Right lung (tissue), 2 donors: ENCODE measurements at regions not wholly inside any gene's neighbourhood (a gene's known extent, or its start where the extent isn't known, plus 50 kb on each side); places are given as distances from the start of the nearest gene placed in this dataset.

ENCODE experiments used
- DNase-seq, 2 donors: peaks; one replicate each; pipeline ENCODE4 v3.0.0-alpha.2; 2013

DNA sequence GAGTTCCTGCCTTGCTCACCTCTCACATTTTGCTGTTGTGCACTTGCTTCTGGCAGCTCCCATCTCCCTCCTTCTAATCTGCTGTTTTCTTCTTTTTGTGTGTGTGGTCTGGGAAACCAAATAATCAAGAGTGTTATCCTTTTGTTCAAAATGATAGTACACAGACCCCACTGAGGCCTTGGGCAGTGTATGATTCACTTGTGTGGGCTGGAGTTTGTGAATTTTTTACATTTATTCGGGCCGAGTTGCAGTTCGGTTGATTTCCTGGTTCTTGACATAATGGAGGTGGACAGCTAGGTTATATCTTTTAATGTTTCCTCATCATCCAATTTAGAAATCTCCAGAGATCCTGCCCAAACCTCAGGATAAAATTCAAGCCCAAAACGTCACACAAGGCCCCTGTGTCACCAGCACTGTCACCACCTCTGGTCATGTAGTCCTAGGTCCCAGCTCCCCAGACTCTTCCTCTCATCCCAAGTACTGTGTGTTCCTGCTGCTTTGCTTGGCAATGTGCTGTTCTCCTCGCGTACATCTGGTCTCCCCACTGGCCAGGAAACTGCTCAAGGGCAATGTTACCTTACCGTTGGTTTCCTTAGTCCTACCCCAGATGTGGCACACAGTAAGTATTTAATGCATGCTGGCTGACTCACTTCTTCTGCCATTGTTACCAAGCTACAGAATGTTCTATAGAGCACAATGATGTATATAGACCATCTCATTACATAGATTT, 55.7 kb upstream of the PHACTR2 start:
- DNase-seq, result no peak

DNA sequence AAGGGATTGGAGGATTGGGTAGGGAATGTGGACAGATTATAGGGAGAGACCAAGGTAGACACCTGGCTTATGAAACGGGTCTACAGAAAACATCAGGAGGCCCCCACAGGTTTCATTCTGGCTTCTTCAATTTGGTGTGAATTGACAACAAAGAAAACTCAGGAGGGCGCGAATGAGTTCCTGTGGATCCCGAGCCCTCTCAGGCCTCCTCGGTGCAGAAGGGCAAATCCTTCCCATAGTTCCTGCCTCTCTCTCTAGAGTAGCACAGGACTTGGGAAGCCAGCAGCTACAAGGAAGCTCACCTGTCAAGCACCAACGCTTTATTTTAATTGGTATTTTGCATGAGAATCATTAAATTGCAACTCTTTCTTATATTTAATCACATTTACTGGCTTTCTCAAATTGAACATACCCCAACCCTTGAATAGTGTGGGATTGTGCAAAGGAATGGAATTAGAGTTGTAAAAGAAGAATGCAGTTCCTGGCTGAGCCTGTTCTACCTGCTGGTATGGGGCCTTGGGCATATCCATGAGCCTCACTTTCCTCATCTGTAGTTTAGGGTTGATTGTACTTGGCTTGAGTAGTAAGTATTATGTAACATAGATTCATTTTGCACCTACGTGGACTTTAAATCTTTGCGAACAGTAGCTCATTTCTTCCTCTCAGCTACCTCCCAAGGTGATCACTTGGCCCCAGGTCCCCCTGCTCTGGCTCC, 56.4 kb upstream of the PHACTR2 start:
- no peak for DNase-seq

DNA sequence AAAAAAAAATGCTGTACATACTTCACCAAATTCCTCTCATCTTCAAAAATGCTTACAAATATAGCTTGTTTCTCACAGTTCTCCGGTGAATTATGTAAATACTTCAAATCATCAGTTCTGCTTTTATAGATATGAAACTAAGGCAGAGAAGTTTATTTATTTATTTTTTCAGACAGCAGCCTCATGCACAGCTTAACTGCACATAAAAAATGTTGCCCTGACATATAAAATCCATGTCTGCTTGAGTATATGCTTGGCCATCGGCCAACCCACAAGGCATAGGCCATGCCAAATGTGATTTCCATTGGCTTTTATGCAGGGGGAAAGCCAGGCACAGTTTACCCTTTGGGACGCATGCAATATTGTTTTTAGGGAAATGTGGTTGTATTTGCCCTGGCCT, 57.3 kb upstream of the PHACTR2 start:
- peak in 1 of 2 donors; percentile 14 for DNase-seq

DNA sequence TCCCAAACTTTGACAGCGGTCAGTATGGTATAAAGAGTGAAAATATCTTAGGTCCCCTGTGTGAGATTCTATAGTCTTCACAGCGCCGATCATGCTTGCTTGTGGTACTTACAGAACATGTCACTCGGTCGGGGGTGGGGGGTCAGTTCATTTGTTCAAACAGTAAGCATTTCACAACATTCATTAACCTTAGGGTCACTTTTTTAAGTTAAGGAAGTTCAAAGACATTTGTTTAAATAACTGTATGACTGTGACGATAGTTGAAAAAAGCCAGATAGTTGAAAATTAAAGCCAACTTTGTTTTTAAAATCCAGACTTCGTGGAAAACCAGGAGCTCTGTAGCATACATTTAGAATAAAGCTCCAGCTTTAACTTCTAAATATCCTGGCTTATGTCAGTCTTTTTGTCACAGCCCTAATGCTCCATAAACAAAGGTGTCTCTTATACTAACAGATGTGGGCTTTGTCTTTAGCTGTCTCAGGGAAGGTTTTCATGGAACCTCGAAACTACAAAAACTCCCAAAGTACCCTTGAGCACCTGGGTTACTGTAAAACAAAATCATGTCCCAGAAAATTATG, 57.9 kb upstream of the PHACTR2 start:
- no peak for DNase-seq

DNA sequence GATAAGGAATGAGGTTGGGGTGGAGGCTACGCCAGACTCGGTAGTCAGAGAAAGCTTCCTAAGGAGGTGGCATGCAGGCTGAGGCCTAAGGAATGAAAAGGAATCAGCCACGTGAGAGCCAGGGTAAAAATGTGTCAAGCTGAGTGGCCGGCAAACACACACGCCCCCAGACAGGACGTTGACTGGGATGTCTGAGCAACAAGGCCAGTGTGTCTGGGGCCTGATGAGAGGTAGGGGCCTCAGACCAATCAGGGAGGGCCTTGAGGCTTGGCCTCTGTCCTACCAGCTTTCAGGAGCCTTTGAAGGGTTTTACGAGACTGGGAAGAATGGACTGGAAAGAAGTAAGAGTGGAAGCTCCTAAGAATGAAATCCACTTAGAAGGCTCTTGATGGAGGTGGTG, 61.0 kb upstream of the PHACTR2 start:
- DNase-seq, result no peak

DNA sequence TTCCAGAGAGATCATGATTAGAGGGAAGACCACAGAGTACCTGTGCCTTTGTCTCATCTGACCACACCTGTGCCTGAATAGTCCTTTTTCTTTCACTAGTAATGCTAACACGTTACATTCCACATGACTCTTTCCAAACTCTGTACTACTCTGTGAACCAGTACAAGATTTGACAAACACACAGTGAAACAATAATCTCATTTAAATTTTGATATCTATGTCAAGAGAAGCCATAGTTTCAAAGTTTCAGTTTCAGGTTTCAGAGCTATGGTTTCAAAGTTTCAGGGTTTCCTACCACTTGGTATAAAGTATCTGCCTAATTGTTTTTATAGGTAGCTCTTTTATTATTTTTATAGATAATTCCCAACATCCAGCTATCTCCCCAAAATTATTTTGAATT, 62.0 kb upstream of the PHACTR2 start:
- DNase-seq, result no peak

DNA sequence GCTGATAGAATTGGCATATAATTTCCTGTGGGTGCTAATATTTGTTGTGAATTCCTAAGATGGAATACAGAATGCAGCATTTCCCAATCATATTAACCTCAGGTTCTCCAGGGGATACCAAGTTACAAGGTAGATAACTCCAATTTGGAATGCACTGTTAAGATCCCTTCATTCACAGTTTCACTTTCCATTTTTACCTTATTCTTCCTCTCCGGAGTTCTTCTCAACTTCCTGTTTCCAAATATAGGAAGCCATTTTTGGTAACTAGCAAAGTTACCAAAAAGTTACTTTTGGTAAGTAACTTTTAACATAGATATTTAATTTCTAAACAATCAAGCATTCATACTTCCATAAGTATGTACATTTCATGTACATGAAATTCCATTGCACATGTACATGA, 63.5 kb upstream of the PHACTR2 start:
- DNase-seq, result no peak

DNA sequence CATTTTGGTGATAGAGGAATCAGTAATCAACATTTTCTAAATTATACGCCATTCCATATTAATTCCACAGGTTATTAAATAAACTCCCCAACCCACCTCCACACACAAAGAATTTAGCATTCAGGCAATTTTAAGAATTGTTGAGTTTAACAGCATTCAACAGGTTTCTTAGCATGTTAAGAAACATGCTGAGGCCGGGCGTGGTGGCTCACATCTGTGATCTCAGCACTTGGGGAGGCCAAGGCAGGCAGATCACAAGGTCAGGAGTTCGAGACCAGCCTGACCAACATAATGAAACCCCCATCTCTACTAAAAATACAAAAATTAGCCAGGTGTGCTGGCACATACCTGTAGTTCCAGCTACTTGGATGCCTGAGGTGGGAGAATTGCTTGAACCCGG, 64.0 kb upstream of the PHACTR2 start:
- DNase-seq, result no peak

DNA sequence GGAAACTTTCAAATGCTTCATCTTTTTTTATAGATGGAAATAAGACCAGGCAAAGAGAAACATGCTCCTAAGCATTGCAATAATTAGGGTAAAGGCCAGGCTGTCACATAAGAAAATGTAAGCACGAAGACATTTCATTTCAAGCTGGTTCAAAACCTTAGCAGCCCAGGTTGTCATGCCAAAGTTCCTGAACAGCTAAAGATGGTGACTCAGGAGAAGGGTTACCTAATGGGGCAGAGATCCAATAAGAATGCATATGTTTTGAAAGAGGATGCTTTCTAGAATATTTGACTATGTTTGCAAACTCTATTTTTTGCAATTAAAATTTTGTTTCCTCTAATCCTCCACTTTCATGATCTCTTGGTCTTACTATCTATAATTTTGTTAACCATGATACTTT, 65.6 kb upstream of the PHACTR2 start:
- DNase-seq, result no peak

DNA sequence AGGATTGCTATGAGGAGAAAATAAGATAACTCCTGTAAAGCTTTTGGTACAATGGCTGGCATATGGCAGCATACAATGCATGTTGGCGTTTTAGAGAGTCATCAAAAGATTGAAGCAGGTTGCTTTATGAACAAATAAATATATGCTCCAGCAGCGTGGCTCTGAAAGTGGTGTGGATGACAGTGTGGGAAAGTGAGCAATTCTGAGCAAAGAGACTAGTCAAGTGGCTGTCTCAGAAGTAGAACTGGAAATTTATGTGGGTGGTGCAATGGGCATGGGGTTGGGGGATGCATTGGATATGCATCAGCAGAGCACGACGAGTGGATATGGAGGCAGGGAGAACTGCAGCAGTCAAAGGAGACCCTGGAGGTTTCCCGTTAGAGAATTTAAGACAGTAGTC, 66.2 kb upstream of the PHACTR2 start:
- no peak for DNase-seq

DNA sequence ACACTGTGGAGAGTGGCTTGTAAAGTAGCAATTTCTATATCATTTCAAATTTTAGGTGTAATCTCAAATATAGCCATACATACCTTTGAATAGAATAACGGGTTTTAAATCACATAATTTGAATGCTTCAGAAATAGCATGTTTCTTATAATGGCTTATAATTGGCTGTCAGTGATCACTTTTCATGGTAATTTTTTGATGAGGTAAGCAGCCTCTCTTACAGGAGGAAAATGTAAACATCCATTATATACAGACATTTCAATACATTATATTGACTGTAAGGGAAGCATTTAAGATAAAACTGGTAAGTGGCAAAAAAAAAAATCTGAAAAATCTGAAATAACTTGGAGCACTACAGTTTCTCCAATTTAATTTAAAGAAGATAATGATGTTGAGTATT, 67.8 kb upstream of the PHACTR2 start:
- no peak for DNase-seq

DNA sequence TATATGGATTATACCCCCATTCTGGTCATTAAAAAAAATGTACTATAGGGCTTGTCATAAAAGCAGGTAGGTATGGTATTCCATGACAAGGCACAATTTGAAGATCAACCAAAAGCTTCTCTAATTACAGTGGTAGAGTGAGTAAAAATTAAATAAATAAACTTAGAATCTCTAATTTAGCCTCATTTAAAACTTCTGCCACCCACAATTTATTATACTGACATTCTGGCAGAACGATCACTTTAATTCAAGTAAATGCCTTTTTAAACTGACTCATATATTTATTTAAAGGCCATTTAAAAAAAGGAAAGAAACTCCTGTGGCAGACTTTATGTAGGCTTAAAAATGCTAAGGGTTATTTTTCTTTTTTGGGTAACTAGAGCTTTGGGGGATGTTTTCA, 68.3 kb upstream of the PHACTR2 start:
- DNase-seq, result no peak

DNA sequence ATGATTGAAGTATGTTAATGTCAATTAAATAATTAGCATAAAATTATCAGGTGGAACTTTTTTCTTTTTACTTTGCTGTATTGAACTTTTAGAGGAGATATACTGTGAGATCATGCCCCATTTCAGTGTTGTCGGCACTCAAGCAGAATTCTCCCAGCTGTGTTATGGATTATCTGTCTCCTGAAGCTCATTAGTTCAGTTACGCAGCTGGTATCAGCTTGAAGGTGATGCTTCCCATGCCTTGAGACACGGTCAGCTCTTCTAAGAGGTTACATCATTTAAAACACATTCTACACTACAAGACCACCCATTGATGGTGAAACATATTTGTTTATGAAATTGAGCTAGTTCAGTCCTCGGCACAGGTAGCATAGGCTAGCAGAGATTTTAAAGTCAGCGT, 68.9 kb upstream of the PHACTR2 start:
- DNase-seq, result no peak

DNA sequence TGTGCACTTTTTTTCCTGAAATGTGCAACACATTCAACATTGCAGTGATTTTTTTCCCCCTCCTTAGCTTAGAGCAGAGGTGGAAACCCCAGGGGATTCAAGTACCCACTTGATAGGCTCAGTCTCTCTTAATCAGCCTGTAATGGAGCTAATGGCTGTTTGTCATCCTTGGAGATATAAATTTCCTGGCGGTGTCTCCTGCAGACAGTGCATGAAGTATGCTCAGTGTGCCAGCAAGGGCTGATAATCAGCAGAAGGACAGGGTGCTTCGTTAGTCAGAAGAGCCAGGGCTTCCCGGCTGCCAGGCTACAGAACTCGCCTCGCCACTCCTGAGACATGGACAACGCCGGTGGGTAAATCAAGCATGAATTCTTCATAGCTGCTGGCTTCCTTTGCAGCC, 69.8 kb upstream of the PHACTR2 start:
- no peak for DNase-seq

DNA sequence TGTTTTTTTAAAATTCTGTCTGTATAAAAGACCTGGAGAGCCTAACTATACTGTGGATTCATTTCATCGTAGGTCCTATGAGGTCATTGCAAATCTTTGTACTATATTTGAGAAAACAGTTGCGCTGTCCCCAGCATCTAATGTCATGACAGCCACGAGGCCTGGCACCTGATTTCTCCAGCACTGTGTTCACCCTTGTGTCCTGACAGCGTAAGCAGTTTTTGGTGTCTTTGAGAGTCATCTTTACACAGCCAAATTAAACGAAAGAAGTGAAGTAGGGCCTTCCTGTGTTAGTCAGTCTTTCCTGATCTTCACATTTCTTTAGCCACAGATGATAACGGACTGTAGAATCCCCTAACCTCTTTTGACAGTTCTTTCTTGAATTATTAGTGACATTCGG, 70.6 kb upstream of the PHACTR2 start:
- no peak for DNase-seq

DNA sequence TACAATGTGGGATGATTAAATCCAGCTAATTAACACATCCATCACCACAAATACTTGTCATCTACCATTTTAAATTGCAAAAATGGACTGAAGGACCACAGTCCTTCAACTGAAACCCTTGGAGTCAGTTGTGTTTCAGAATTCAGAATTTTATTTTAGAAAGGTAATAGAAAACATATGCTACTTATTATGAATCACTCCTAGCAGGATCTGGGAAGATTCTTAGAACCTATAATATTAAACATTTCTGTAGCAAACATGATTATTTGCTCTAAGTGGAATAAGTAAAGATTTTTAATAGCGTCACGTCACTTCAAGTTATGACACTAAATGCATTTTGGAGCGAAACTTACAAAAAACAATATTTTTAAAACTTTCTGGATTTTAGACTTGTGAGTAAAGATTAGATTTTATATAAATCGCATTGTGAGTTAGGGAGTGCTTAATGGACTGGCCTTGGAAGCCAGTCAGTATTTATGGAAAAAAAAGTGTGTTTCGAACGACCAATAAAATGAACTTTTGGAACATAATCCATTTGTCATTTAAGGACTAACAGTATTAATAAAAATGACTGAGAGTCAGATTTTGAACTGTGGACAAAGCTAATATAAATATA, 71.8 kb upstream of the PHACTR2 start:
- no peak for DNase-seq

DNA sequence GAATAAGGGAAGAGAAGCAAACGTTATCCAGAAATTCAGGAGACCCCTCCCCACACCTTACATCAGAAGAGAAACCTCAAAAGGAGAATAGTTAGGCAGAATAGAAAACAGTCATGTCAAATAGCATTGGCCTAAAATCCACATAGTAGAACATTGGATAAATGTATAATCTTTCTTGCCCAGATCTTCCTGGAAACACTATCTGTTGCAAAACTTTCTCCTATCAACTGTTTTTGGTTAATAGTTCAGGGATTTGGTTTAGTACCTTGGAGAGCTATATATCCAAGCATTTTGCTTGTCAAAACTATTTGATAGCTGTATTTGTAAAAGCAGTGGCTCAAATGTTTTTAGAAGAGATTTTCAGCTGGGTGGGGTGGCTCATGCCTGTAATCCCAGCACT, 74.3 kb upstream of the PHACTR2 start:
- no peak for DNase-seq

DNA sequence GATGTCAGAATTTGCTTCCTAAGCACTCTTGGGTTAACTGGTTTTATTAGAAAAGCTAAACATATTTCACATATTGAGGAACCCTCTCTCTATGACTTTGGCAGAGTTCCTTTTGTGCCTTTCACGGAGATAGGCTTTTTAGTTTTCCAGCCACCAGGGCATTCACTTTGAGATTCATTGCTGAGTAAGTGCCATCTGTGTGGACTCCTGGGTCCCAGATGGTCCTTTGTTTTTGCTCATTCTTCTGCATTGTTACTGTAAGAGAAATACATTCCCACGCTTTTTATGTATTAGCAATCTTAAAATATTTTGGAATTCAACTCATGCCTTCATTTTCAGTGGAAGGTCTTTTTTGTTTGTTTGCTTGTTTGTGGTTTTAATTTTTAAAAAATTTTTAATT, 76.3 kb upstream of the PHACTR2 start:
- DNase-seq, result no peak

DNA sequence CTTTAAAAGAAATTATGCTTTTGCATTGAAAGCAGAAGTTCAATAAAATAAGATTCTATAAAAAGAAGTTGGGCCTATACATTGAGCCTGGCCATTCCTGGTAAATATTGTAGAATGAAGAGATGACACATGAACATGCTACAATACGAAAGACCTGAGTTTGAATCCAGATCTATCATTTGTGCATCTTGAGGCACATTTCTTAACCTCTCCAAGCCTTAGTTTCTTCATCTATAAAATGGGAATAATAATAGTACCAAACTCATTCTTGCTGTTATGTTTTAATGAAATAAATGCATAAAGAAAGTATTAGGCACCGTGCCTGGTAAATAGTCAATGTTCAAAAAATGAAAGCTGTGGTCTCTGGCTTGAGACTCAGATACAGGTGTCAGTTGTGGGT, 76.9 kb upstream of the PHACTR2 start:
- no peak for DNase-seq

DNA sequence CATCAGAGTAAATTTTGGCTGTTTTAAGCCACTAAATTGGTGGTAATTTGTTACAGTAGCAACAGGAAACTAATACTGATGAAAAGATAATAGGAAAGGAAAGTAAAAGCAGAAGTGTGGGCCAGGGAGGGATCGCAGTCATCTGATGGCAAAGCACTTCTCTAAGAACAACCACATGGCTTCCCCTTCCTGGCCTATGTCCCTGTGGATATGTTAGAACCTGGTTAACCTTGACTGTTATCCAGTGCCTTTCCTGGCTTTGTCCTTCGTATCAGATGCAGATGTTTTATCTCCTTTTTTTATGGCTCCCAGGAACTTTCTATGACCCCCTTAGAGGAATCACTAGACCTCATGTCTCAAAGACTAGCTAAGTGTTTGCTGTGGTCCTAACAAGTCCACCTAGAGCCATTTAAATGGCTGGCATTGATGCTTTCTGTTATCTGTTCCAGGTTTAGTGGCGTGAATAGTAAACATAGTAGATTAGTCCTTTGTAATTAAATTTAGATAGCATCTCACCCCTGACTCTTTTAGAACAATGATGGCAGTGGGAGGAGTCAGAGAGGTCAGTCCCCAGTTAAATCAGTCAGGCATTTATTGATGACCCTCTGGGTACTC, 79.2 kb upstream of the PHACTR2 start:
- DNase-seq, result no peak

DNA sequence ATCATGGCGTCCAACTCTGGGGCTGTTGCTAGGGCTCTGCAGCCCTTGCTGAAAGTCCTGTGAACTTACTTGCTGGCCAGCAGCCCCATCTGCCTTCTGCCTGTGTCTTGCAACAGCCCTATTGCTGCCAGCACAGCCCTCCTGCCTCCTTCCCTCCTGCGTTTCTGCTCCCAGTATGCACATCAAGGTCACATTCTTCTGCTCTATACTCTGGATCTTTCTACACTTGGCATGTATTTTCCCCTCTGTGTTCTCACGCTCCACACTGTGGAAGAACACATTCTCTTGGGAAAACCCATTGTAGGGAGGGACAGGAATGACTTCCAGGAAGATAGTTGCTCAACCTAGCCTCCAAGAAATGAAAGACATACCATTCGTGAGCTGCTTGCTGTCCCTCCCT, 80.9 kb upstream of the PHACTR2 start:
- DNase-seq, result no peak

DNA sequence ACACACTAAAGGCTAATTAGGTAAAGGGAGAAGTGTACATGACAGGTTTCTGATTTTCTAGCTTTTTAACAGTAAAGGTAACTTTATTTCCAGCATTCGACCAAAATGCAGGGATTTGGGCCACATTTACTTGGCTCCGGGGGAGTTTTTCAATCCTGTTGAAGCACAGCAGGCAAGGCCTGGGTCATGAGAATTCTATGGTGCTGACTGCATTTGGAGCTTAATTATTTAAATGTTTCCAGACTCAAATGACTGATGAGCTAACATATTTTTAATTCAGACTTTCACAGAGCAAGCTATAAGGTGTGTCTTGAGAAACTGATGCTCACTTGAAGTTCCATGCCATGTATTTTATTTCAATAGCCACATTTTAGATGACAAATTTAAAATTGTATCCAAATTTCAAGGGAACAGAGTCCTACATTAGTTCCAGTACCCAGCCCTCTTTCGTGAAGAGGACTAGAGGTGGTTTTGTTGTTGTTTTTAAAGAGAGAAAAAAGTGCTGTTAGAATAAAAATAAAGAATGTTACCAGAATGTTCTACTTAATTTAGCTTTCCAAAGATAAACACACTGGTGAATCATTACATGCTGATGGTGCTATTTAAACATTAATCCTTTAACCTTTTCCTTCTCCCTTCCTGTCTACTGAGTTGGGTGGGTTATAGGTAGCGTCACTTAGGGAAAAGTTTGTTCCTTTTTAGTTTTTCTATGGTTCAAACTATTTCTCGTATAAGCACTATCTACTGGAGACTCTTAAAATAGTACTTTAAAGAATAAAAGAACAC, 82.3 kb upstream of the PHACTR2 start:
- DNase-seq, result no peak
